Lower leg skin (tissue), 4 donors: ENCODE measurements at regions not wholly inside any gene's neighbourhood (a gene's known extent, or its start where the extent isn't known, plus 50 kb on each side); places are given as distances from the start of the nearest gene placed in this dataset.

Source experiments
- DNase-seq, 2 donors: peaks; one replicate each; pipeline ENCODE4 v3.0.0-alpha.2; 2019; ENCODE audit warnings: low spot score in 2 of 2
- H3K4me3 ChIP-seq: fragments of 200-600 bp; sonication (generic); 2 replicates; pipeline ENCODE4 v1.5.1; 2017; ENCODE audit warnings: mild to moderate bottlenecking, low read depth; ENCODE audit not compliant: poor library complexity, severe bottlenecking
- CTCF ChIP-seq, 3 donors: fragments of 450-650 bp; IDR thresholded peaks; one replicate each; pipeline ENCODE4 v1.5.1; 2016; ENCODE audit warnings: antibody characterized with exemption in 3 of 3, mild to moderate bottlenecking in 3 of 3, moderate library complexity in 2 of 3
- POLR2A ChIP-seq, 2 donors: fragments of 450-650 bp; IDR thresholded peaks; one replicate each; pipeline ENCODE4 v1.6.1; 2016 to 2017; ENCODE audit warnings: antibody characterized with exemption in 2 of 2, mild to moderate bottlenecking in 1 of 2, moderate library complexity in 1 of 2
- WGBS, 2 donors: methylation state at CpG; one replicate each; pipeline ENCODE4 v1.1.5; 2018; 5-methylcytosine and 5-hydroxymethylcytosine counted together
- intact Hi-C: fragments of 100-400 bp; cut with DNase I; formaldehyde crosslinking; loops from one replicate; pipeline ENCODE4 v1.15.0; 2023; ENCODE audit warnings: low total_unique reads

- 83 to 85% methylated on average over 10 of the region's 10 CpGs for WGBS, 2 donors
- no peak for TF ChIP-seq POLR2A (IDR thresholded peaks at IDR 0.05)
- no peak for DNase-seq
- no peak overlapping the region for H3K4me3 ChIP-seq
- intact Hi-C loops = no loop called here
These were observed 1064.6 kb downstream of the BCL11B start for GRCh38 chr14:98207415-98207814.

- no peak overlapping the region for H3K4me3 ChIP-seq
- intact Hi-C loops = no loop called here
- no peak for TF ChIP-seq CTCF (IDR thresholded peaks at IDR 0.05)
- no peak for TF ChIP-seq POLR2A (IDR thresholded peaks at IDR 0.05)
- DNase-seq = no peak
These were observed 1063.8 kb downstream of the BCL11B start for GRCh38 chr14:98208211-98208611.

DNA sequence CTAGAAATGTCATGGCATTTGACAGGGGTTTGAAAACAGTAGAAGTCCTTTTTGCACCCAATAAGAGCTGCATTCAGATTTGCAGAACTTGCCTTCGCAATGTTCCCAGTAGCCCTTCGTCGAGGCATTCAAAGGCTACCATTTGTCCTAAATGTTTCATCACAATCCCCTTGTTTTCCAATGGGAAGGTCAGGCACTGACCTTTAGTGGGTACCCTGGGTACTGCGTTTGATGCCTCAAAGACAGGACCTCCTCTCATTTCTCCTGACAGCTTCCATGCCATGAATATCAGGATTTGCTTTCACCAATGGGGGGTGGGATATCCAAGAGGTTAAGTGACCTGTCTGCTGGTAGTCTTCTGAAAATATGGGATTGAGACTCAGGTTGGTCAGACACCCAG lies 1063.1 kb downstream of the BCL11B start:
- H3K4me3 ChIP-seq = no peak overlapping the region
- TF ChIP-seq POLR2A (IDR thresholded peaks at IDR 0.05) = no peak
- TF ChIP-seq CTCF (IDR thresholded peaks at IDR 0.05) = no peak
- DNase-seq = no peak
- 73 to 92% methylated on average over 4 of the region's 4 CpGs for WGBS, 2 donors
- intact Hi-C loops = no loop called here

DNA sequence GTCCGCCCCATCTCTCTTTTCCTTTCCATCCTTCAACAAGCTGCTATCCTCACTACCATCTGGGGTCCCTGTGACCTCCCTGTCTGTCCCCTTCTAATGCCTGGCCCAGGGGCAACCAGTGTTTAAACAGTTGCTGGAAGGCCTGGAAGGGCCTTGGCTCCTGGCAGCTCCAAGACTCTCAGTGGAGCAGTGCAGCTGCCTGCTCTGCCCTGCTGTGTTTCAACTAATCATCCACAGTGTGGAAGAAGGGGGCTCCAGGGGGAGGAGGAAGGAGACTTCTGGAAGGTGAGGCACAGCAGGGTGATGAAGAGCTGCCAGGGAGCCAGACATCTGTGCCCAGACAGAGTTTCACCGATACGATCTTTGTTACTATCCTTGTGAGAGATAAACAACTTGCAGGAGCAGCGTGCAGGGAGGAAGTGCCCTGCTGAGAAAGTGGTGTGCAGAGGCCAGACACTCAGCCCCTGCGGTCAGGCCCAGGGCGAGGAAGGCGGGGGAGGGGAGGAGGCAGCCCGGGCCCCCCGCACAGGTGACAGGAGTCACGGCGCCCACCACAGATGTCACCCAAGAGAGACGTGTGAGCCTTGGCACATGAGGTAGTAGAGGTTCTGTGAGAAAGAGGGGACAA lies 1061.8 kb downstream of the BCL11B start:
- TF ChIP-seq CTCF (IDR thresholded peaks at IDR 0.05) = no peak
- no peak for DNase-seq
- intact Hi-C loops = no loop called here
- WGBS, 2 donors = 61 to 76% methylated on average over 12 of the region's 12 CpGs
- no peak overlapping the region for H3K4me3 ChIP-seq

DNA sequence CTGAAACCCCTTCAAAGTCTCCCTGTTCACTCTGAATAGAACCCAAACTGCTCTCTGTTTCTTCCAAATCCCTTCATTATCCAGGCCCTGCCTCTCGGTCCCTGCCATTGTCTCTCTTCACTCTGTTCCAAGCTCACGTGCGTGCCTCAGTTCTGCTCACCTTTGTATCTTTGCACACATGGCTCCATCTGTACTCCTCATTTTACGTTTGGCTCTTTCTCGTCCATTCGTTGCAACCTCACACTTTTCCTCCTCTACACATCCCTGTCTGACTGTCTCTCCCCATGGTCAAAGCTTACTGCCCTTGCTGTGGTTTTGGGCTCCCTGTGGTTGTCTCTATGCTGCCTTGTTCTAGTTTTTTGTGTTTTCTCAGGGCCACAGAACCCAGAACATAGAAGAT lies 1054.5 kb downstream of the BCL11B start:
- intact Hi-C loops = no loop called here
- DNase-seq = no peak
- 92 to 93% methylated on average over 6 of the region's 6 CpGs for WGBS, 2 donors
- H3K4me3 ChIP-seq = no peak overlapping the region
- TF ChIP-seq POLR2A (IDR thresholded peaks at IDR 0.05) (no peak), CTCF (IDR thresholded peaks at IDR 0.05) (no peak)

DNA sequence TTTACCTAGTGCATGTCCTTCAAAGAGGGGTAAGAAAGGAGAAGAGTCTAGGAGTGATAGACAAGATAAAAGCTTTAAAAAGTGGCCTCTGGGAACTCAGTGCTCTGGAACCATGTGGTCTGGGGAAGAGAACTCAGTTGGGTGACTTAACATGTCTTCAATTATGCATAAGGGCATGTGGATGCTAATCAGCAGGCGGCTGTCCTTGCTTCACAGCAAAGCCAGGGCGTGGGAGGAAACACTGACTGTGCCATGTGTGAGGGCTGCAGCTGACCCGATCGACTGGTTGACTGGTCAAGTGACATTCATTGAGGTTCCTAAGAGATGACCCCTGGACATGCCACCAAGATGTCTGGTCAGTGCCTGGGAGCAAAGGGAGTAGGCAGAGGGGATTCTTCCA lies 1053.8 kb downstream of the BCL11B start:
- intact Hi-C loops = no loop called here
- no peak for DNase-seq
- 78 to 80% methylated on average over 4 of the region's 4 CpGs for WGBS, 2 donors
- TF ChIP-seq POLR2A (IDR thresholded peaks at IDR 0.05) = no peak
- no peak for TF ChIP-seq CTCF (IDR thresholded peaks at IDR 0.05)
- H3K4me3 ChIP-seq = no peak overlapping the region
